ENCODE measurements at regions not wholly inside any gene's neighbourhood (a gene's known extent, or its start where the extent isn't known, plus 50 kb on each side); places are given as distances from the start of the nearest gene placed in this dataset.

DNA sequence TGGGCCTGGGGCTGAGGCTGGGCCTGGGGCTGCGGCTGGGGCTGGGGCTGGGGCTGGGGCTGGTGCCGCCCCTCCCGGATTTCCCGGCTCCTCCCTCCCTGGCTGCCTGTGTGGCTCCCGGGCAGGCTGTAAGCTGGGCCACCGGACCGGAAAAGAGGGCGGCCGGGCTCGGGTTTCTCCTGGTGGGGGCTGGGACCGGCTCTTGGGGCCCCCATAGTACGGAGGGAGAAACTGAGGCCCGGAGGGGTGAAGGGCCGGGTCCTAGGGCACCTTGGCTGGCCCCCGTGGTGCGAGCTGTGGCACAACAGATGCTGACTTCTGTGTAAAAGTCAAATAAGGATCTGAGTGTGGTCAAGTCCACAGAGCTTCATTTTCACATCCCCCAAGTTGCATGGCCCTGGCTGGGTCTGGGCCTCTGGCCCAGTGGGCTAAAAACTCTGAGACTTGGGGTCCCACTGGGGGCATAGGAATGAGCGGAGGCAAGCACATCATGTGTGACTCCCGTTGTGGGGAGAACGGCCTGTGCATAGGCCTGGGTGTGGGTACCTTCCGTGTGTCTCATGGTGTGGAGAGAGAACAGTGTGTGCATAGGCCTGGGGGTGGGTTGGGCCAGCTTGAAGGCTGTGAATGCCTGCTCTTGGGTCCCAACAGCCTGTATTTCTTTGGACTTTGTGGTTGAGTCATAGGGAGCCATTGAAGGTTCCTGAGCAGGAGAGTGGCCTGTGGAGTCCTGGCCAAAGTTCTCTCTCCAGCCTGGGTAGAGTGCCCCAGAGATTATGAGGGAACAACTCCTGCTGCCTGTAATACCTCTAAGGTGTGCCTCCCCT lies 123.9 kb upstream of the CIBAR2 start:
- Histone ChIP-seq H4K20me1 (ENCODE audit: insufficient read depth) (no peaks in the 10 kb centered on the region), H2AFZ (ENCODE audit: low read depth) (no peak overlapping the region), H3K4me3 (IDR thresholded peaks at IDR 0.05; ENCODE audit: insufficient read depth, low read depth, low read length) (no peak overlapping the region), H3K4me2 (no peak overlapping the region), H3K4me1 (ENCODE audit: low read depth, poor library complexity, severe bottlenecking) (no peaks in the 10 kb centered on the region), H3K27me3 (ENCODE audit: insufficient read depth, low read depth) (peaks cover 83% of the 10 kb centered on the region), H3K9ac (no peak overlapping the region), H3K36me3 (ENCODE audit: insufficient read depth) (no peaks in the 10 kb centered on the region), H3K79me2 (ENCODE audit: insufficient read depth, low read depth) (no peaks in the 10 kb centered on the region), H3K27ac (no peak overlapping the region)
- TF ChIP-seq, protein P1, sequence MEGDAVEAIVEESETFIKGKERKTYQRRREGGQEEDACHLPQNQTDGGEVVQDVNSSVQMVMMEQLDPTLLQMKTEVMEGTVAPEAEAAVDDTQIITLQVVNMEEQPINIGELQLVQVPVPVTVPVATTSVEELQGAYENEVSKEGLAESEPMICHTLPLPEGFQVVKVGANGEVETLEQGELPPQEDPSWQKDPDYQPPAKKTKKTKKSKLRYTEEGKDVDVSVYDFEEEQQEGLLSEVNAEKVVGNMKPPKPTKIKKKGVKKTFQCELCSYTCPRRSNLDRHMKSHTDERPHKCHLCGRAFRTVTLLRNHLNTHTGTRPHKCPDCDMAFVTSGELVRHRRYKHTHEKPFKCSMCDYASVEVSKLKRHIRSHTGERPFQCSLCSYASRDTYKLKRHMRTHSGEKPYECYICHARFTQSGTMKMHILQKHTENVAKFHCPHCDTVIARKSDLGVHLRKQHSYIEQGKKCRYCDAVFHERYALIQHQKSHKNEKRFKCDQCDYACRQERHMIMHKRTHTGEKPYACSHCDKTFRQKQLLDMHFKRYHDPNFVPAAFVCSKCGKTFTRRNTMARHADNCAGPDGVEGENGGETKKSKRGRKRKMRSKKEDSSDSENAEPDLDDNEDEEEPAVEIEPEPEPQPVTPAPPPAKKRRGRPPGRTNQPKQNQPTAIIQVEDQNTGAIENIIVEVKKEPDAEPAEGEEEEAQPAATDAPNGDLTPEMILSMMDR (conservative IDR thresholded peaks at IDR 0.05; ENCODE audit: low read depth, low read length) = no peak

DNA sequence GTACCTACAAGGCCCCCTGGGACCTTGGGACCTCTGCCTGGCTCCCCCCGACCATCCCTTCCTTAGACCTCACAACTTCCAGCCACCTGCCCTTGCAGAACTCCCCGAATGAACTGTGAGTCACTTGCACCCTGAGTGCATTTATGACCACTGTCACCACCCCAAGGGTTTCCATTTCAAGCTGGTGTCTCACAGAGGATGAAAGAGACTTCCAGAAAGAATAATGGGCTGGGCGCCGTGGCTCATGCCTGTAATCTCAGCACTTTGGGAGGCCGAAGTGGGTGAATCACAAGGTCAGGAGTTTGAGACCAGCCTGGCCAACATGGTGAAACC lies 124.5 kb upstream of the CIBAR2 start:
- Histone ChIP-seq H3K4me3 (IDR thresholded peaks at IDR 0.05; ENCODE audit: insufficient read depth, low read depth, low read length) (no peak overlapping the region), H3K4me1 (ENCODE audit: low read depth, poor library complexity, severe bottlenecking) (no peaks in the 10 kb centered on the region), H3K9ac (no peak overlapping the region), H3K36me3 (ENCODE audit: insufficient read depth) (no peaks in the 10 kb centered on the region), H3K79me2 (ENCODE audit: insufficient read depth, low read depth) (no peaks in the 10 kb centered on the region), H2AFZ (ENCODE audit: low read depth) (no peak overlapping the region), H3K27ac (no peak overlapping the region), H3K4me2 (no peak overlapping the region), H4K20me1 (ENCODE audit: insufficient read depth) (no peaks in the 10 kb centered on the region), H3K27me3 (ENCODE audit: insufficient read depth, low read depth) (peaks cover 86% of the 10 kb centered on the region)
- TF ChIP-seq, protein P1 (conservative IDR thresholded peaks at IDR 0.05; ENCODE audit: low read depth, low read length) = no peak

DNA sequence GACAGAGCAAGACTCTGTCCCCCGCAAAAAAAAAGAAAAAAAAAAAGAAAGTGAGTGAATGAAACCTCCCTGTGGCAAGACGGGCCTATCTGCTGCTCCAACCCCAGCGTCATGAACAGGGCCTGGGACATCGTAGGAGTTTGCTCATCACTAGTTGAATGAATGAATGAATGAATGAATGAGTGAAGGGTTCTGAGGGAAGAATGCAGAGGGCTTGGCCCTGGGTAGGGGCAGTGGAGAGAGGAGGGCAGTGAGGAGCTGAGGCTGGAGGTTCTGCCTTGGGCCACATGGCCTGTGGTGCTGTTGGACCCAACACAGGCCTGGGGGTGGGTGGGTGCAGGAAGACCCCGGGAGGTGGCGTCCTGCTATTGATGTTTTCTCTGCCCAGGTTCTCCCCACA lies 125.5 kb upstream of the CIBAR2 start:
- H3K27me3 ChIP-seq (ENCODE audit: insufficient read depth, low read depth) = peaks cover 85% of the 10 kb centered on the region
- H3K4me1 ChIP-seq (ENCODE audit: low read depth, poor library complexity, severe bottlenecking) = no peaks in the 10 kb centered on the region
- H3K27ac ChIP-seq = no peak overlapping the region
- TF ChIP-seq, protein P1 (conservative IDR thresholded peaks at IDR 0.05; ENCODE audit: low read depth, low read length) = no peak
- H2AFZ ChIP-seq (ENCODE audit: low read depth) = no peak overlapping the region
- H3K4me3 ChIP-seq (IDR thresholded peaks at IDR 0.05; ENCODE audit: insufficient read depth, low read depth, low read length) = no peak overlapping the region
- no peak overlapping the region for H3K4me2 ChIP-seq
- H4K20me1 ChIP-seq (ENCODE audit: insufficient read depth) = no peaks in the 10 kb centered on the region
- H3K36me3 ChIP-seq (ENCODE audit: insufficient read depth) = no peaks in the 10 kb centered on the region
- H3K79me2 ChIP-seq (ENCODE audit: insufficient read depth, low read depth) = no peaks in the 10 kb centered on the region
- H3K9ac ChIP-seq = no peak overlapping the region

DNA sequence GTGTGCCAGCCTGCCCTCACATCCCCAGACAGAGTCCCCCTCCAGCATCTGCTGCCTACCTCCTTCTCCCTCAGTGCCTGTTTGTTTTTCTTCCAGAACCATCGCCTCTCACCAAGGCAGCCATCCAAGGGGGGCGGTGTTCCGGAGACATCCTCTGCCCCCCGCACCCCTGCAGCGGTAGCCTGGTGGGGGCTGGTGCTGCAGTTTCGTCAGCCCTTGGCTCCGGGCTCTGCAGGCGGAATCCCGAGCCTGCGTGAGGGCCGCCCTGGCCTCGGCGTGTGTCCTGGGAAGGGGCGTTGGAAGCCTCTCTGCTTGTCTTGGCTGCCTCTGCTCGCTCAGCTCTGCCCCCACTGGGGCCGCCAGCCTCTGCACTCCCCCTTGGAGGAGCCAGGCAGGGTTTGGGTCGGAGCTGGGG lies 126.0 kb upstream of the CIBAR2 start:
- Histone ChIP-seq H3K79me2 (ENCODE audit: insufficient read depth, low read depth) (no peaks in the 10 kb centered on the region), H3K4me3 (IDR thresholded peaks at IDR 0.05; ENCODE audit: insufficient read depth, low read depth, low read length) (no peak overlapping the region), H3K9ac (no peak overlapping the region), H4K20me1 (ENCODE audit: insufficient read depth) (no peaks in the 10 kb centered on the region), H3K27me3 (ENCODE audit: insufficient read depth, low read depth) (peaks cover 85% of the 10 kb centered on the region), H3K4me1 (ENCODE audit: low read depth, poor library complexity, severe bottlenecking) (no peaks in the 10 kb centered on the region), H3K27ac (no peak overlapping the region), H3K4me2 (no peak overlapping the region), H2AFZ (ENCODE audit: low read depth) (no peak overlapping the region), H3K36me3 (ENCODE audit: insufficient read depth) (no peaks in the 10 kb centered on the region)
- TF ChIP-seq, protein P1 (conservative IDR thresholded peaks at IDR 0.05; ENCODE audit: low read depth, low read length) = no peak

Measured in KMS-11 (cell line).